Cardiac fibroblast (primary cell): ENCODE measurements at regions not wholly inside any gene's neighbourhood (a gene's known extent, or its start where the extent isn't known, plus 50 kb on each side); places are given as distances from the start of the nearest gene placed in this dataset.
A peak's percentile ranks its signal among the peaks of the same experiment; 100 is the strongest.
"Not testable (repeated sequence)": the region's sequence is repeated elsewhere in the genome, so short reads cannot be mapped to it uniquely, and the experiment has no call there.

Experiments
- DNase-seq, 2 donors: peaks; one replicate each; pipeline versions ENCODE4 v3.0.0 to v3.0.0-alpha.2; 2010; ENCODE audit warnings: low read depth in 2 of 2
- H3K4me3 ChIP-seq, 2 donors: replicated peaks in 1 of 2; 1 replicate in 1 of 2; 2 replicates in 1 of 2; pipeline ENCODE4 v1.5.1; 2011; ENCODE audit warnings: low read depth in 2 of 2, low read length in 2 of 2, mild to moderate bottlenecking in 2 of 2, moderate library complexity in 1 of 2
- CTCF ChIP-seq: IDR thresholded peaks from one replicate; pipeline ENCODE4 v1.5.1; 2011; ENCODE audit warnings: low read depth, mild to moderate bottlenecking, low read length, inconsistent platforms

GRCh38 chr7:56697058-56697457 is 435.2 kb downstream of the ZNF479 start:
- DNase-seq, H3K4me3 ChIP-seq: not testable (repeated sequence)

- peak in 1 of 2 donors; percentile 1 for DNase-seq
- no peak overlapping the region for H3K4me3 ChIP-seq
- no peak for TF ChIP-seq CTCF
Measured at GRCh38 chr7:56686276-56686859, 445.9 kb downstream of the ZNF479 start.

DNA sequence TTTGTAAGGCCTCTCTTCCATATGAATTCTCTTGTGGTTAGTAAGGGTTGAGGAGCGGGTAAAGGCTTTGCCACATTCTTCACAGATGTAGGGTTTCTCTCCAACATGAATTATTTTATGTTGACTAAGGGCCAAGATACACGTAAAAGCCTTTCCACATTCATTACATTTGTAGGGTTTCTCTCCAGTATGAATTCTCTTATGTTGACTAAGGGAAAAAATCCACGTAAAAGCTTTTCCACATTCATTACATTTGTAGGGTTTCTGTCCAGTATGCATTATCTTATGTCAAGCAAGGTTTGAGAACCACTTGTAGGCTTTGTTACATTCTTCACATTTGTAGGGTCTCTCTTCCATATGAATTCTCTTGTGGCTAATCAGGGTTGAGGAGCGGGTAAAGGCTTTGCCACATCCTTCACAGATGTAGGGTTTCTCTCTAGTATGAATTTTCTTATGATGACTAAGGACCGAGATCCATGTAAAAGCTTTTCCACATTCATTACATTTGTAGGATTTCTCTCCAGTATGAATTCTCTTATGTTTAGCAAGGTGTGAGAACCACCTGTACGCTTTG is 493.0 kb downstream of the ZNF479 start:
- H3K4me3 ChIP-seq: no peak overlapping the region
- DNase-seq: no peak
- TF ChIP-seq CTCF: no peak

GRCh38 chr7:56609852-56610355 is 493.7 kb upstream of the NUPR2 start:
- DNase-seq: no peak
- H3K4me3 ChIP-seq: no peak overlapping the region
- TF ChIP-seq CTCF: no peak

DNA sequence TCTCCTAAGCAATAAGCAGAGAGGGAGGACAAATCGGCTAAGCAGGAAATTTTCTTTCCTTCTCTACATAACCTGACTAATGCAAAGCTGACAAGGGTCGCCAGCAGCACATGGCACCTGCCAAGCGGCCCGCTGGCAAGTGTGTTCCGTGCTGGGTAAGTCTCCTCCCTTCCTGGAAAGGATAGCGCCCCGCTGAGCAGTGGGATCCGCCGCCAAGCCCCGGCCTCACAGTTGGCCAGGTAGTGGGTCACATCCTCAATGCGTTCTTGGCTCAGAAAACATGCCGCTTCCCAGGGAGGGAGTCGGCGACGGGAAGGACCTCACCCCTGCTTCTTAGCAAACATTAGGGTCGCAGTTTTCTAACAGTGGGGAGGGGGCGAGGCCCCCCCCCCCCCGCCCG is 488.9 kb upstream of the NUPR2 start:
- no peak for DNase-seq
- TF ChIP-seq CTCF: no peak
- H3K4me3 ChIP-seq: no peak overlapping the region

DNA sequence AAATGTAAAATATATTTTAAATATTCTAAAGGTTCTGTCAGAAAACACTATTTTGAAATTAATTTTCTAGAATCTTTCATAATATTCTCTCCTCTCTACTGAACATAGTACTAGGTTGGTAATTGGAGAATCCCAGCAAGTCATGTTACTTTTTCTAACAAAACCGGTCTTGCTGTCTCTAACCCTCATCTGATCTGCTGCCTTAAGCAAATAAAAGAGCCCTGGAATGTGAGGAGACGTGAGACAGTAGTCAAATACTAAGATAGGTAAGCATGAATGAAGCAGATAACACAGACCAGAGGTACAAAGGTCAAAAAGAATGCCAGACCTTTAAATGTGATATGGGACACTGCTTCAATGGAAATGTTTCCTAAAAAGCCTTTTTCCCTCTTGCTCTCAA is 462.4 kb upstream of the NUPR2 start:
- TF ChIP-seq CTCF: no peak
- DNase-seq: no peak
- H3K4me3 ChIP-seq: no peak overlapping the region

GRCh38 chr7:56570968-56571367 is 454.8 kb upstream of the NUPR2 start:
- TF ChIP-seq CTCF: no peak
- DNase-seq: no peak

More at GRCh38 chr7:56570968-56571367, 454.8 kb upstream of the NUPR2 start:
- no peak overlapping the region for H3K4me3 ChIP-seq
